GM23338 (cell line): ENCODE measurements at regions not wholly inside any gene's neighbourhood (a gene's known extent, or its start where the extent isn't known, plus 50 kb on each side); places are given as distances from the start of the nearest gene placed in this dataset.

Source experiments
- ATAC-seq: fragments of 200-7000 bp; cut with Tn5 transposase; 3 replicates; pipeline ENCODE4 v1.9.1; 2020
- DNase-seq: peaks from one replicate; pipeline ENCODE4 v3.0.0-alpha.2; 2015; ENCODE audit warnings: low spot score
- H2AFZ ChIP-seq: fragments of 200-600 bp; sonication (generic); 2 replicates; pipeline ENCODE4 v1.8.0; 2016; ENCODE audit warnings: antibody characterized with exemption, mild to moderate bottlenecking, moderate library complexity
- H3F3A ChIP-seq: fragments of 200-600 bp; sonication (generic); replicated peaks from 2 replicates; pipeline ENCODE4 v1.8.0; 2017; ENCODE audit warnings: antibody characterized with exemption, mixed run types, low read depth
- H3K27ac ChIP-seq: fragments of 200-600 bp; sonication (generic); 2 replicates; pipeline ENCODE4 v1.6.1; 2016; ENCODE audit warnings: low read depth
- H3K27me3 ChIP-seq: fragments of 200-600 bp; sonication (generic); 2 replicates; pipeline ENCODE4 v1.8.0; 2016; ENCODE audit warnings: mild to moderate bottlenecking, mixed run types, moderate library complexity; ENCODE audit not compliant: insufficient read depth
- H3K36me3 ChIP-seq: fragments of 200-600 bp; sonication (generic); 2 replicates; pipeline ENCODE4 v1.8.0; 2016; ENCODE audit warnings: mild to moderate bottlenecking; ENCODE audit not compliant: insufficient read depth
- H3K4me1 ChIP-seq: fragments of 200-600 bp; sonication (generic); 2 replicates; pipeline ENCODE4 v1.8.0; 2016; ENCODE audit warnings: mild to moderate bottlenecking, moderate library complexity; ENCODE audit not compliant: insufficient read depth
- H3K4me2 ChIP-seq: fragments of 200-600 bp; sonication (generic); 2 replicates; pipeline ENCODE4 v1.7.1; 2017; ENCODE audit warnings: mixed run types
- H3K4me3 ChIP-seq: fragments of 200-600 bp; sonication (generic); 2 replicates; pipeline ENCODE4 v1.6.1; 2016; ENCODE audit warnings: mixed run types
- H3K79me2 ChIP-seq: fragments of 200-600 bp; sonication (generic); replicated peaks from 2 replicates; pipeline ENCODE4 v1.8.0; 2017; ENCODE audit warnings: mild to moderate bottlenecking; ENCODE audit not compliant: insufficient read depth
- H3K9me2 ChIP-seq: fragments of 200-600 bp; sonication (generic); 2 replicates; pipeline ENCODE4 v1.8.0; 2017; ENCODE audit not compliant: insufficient read depth
- H4K20me1 ChIP-seq: fragments of 200-600 bp; sonication (generic); replicated peaks from 2 replicates; pipeline ENCODE4 v1.8.0; 2017; ENCODE audit warnings: mild to moderate bottlenecking; ENCODE audit not compliant: insufficient read depth
- H3K27ac Mint-ChIP-seq: 2 replicates; pipeline ENCODE4 v1.8.0; 2020; ENCODE audit warnings: inconsistent platforms, mild to moderate bottlenecking, moderate library complexity, mixed read lengths
- H3K27me3 Mint-ChIP-seq: 3 replicates; pipeline ENCODE4 v1.8.0; 2022; ENCODE audit warnings: low read depth, mild to moderate bottlenecking, moderate library complexity, mixed read lengths, inconsistent platforms; ENCODE audit not compliant: insufficient read depth, poor library complexity
- H3K36me3 Mint-ChIP-seq: 3 replicates; pipeline ENCODE4 v1.8.0; 2021; ENCODE audit warnings: low read depth, mild to moderate bottlenecking, inconsistent platforms, moderate library complexity, mixed read lengths
- H3K4me1 Mint-ChIP-seq: 3 replicates; pipeline ENCODE4 v1.8.0; 2020; ENCODE audit warnings: mild to moderate bottlenecking, inconsistent platforms, mixed read lengths
- H3K4me3 Mint-ChIP-seq: 3 replicates; pipeline ENCODE4 v1.8.0; 2021; ENCODE audit warnings: moderate library complexity, mild to moderate bottlenecking, inconsistent platforms, mixed read lengths
- H3K9me3 Mint-ChIP-seq: 3 replicates; pipeline ENCODE4 v1.8.0; 2020; ENCODE audit warnings: moderate library complexity, mild to moderate bottlenecking, inconsistent platforms, mixed read lengths
- CREB1 ChIP-seq: fragments of 250-450 bp; sonication (Bioruptor Pico); IDR thresholded peaks from 2 replicates; pipeline ENCODE4 v1.5.0; 2020; ENCODE audit warnings: low read depth, mild to moderate bottlenecking, moderate library complexity
- CTCF ChIP-seq, 2 experiments: fragments of 200-600 bp in 1 of 2; sonication (generic) in 1 of 2; conservative IDR thresholded peaks; 2 replicates each; pipeline versions ENCODE4 v1.5.1 to v1.6.1; 2016 to 2017; ENCODE audit warnings: antibody characterized with exemption in 2 of 2, low read depth in 2 of 2, mild to moderate bottlenecking in 2 of 2, moderate library complexity in 1 of 2
- ETS1 ChIP-seq: IDR thresholded peaks from 2 replicates; pipeline ENCODE4 v1.6.1; 2016; ENCODE audit warnings: antibody characterized with exemption
- EZH2 ChIP-seq: fragments of 200-600 bp; sonication (generic); IDR thresholded peaks from one replicate; pipeline ENCODE4 v1.8.0; 2017; ENCODE audit warnings: antibody characterized with exemption, mild to moderate bottlenecking, low read depth; ENCODE audit not compliant: unreplicated experiment
- EZH2phosphoT487 ChIP-seq: fragments of 200-600 bp; sonication (generic); IDR thresholded peaks from one replicate; pipeline ENCODE4 v1.8.1; 2018; ENCODE audit warnings: antibody characterized with exemption; ENCODE audit not compliant: unreplicated experiment
- JUNB ChIP-seq: IDR thresholded peaks from one replicate; pipeline ENCODE4 v1.6.1; 2016; ENCODE audit warnings: antibody characterized with exemption; ENCODE audit not compliant: unreplicated experiment
- NANOG ChIP-seq: IDR thresholded peaks from 2 replicates; pipeline ENCODE4 v1.6.1; 2016; ENCODE audit warnings: antibody characterized with exemption, borderline replicate concordance
- POLR2AphosphoS5 ChIP-seq: IDR thresholded peaks from 2 replicates; pipeline ENCODE4 v1.6.1; 2016; ENCODE audit warnings: antibody characterized with exemption, low read depth
- ZNF462 ChIP-seq: fragments of 250-450 bp; sonication (Bioruptor Pico); IDR thresholded peaks from 2 replicates; pipeline ENCODE4 v1.5.0; 2020; ENCODE audit warnings: mild to moderate bottlenecking, moderate library complexity

GRCh38 chr11:42631220-42631843 is 680.5 kb upstream of the API5 start:
- Histone ChIP-seq H3K27me3 (no peaks in the 10 kb centered on the region), H3K4me3 (no peak overlapping the region), H3K27ac (no peak overlapping the region), H3K4me1 (no peaks in the 10 kb centered on the region), H4K20me1 (no peaks in the 10 kb centered on the region), H3K79me2 (no peaks in the 10 kb centered on the region), H3K36me3 (no peaks in the 10 kb centered on the region), H3F3A (no peaks in the 10 kb centered on the region), H3K4me2 (no peak overlapping the region), H3K9me2 (no peaks in the 10 kb centered on the region), H2AFZ (no peak overlapping the region)
- TF ChIP-seq EZH2 (no peak), ZNF462 (no peak), CTCF (conservative IDR thresholded peaks at IDR 0.05; ENCODE audit: low read depth in 2 of 2) (peak; percentile 48 to 52), POLR2AphosphoS5 (no peak), JUNB (no peak), NANOG (no peak), EZH2phosphoT487 (no peak), CREB1 (CRISPR knock-in tag) (no peak), ETS1 (no peak)
- H3K4me3 Mint-ChIP-seq, result no peak overlapping the region
- no peaks in the 10 kb centered on the region for H3K27me3 Mint-ChIP-seq
- H3K9me3 Mint-ChIP-seq, result peaks cover 87% of the 10 kb centered on the region
- H3K4me1 Mint-ChIP-seq, result 0 out of 3 replicates have a peak, but pooled peaks cover 3% of the 10 kb centered on the region
- DNase-seq, result peak; percentile 40
- ATAC-seq, result no peak
- peaks cover 5% of the 10 kb centered on the region; the same call in 1 of the 3 replicates for H3K36me3 Mint-ChIP-seq
- no peak overlapping the region; the same call in 1 of the 2 replicates for H3K27ac Mint-ChIP-seq
